ENCODE measurements at regions not wholly inside any gene's neighbourhood (a gene's known extent, or its start where the extent isn't known, plus 50 kb on each side); places are given as distances from the start of the nearest gene placed in this dataset.

- H3K9ac ChIP-seq (ENCODE audit: control insufficient read depth, insufficient read depth, low read length) = no peak overlapping the region
- no TSS peak for BruUV-seq (replicated peaks)
- intact Hi-C loops (cut with micrococcal nuclease; ENCODE audit: unreplicated experiment) (no loop called here), in situ Hi-C loops (cut with MboI) (no loop called here)
- H3K9me3 ChIP-seq (replicated peaks; ENCODE audit: control insufficient read depth, insufficient read depth, low read length) = no peaks in the 10 kb centered on the region
- no peaks in the 10 kb centered on the region for H3K79me2 ChIP-seq (ENCODE audit: control insufficient read depth, insufficient read depth, low read length)
- ChIA-PET CTCF (interaction anchor here (1.2 to 1.6 kb wide), 2 partner anchors 19 to 20 kb away, joined by 4 to 6 read pairs; no protein-coding TSS in a partner anchor), SMC1A (ENCODE audit: uncharacterized antibody, unreplicated experiment) (interaction anchor here (0.6 to 1.0 kb wide), 3 partner anchors 13 to 140 kb away, joined by 3 to 4 read pairs (median 3); no protein-coding TSS in a partner anchor), POLR2A (no interaction called here), RAD21 (ENCODE audit: unreplicated experiment) (no interaction called here)
- WGBS (ENCODE audit: insufficient coverage, insufficient replicate concordance, low lambda C conversion rate, missing lambda C conversion rate) = 56% methylated on average over 4 of the region's 4 CpGs
- H3K4me3 ChIP-seq = no peak overlapping the region
- TF ChIP-seq GATAD2B (conservative IDR thresholded peaks at IDR 0.05; ENCODE audit: low read depth) (no peak), RB1 (IDR thresholded peaks at IDR 0.05; ENCODE audit: borderline replicate concordance) (no peak), ZSCAN29 (IDR thresholded peaks at IDR 0.05) (no peak), HDGF (IDR thresholded peaks at IDR 0.05) (no peak), MEF2A (IDR thresholded peaks at IDR 0.05; ENCODE audit: insufficient read depth, low read depth, low read length) (no peak), ZNF622 (IDR thresholded peaks at IDR 0.05) (no peak), CBX5 (IDR thresholded peaks at IDR 0.05; ENCODE audit: low read depth) (no peak), CHD2 (IDR thresholded peaks at IDR 0.05; ENCODE audit: borderline replicate concordance, low read depth, low read length) (no peak), SMAD5 (IDR thresholded peaks at IDR 0.05; ENCODE audit: low read depth) (no peak)
- no peak for FAIRE-seq
- ATAC-seq = no peak
- DNase-seq (ENCODE audit: low read depth, low spot score) = no peak
- no peak overlapping the region for H2AFZ ChIP-seq (ENCODE audit: control insufficient read depth, low read depth, low read length)
- H3K27me3 ChIP-seq (replicated peaks in 1 of 2; ENCODE audit: control insufficient read depth in 2 of 2, insufficient read depth in 2 of 2, low read length in 1 of 2) = no peaks in the 10 kb centered on the region
- no peaks in the 10 kb centered on the region for H4K20me1 ChIP-seq (ENCODE audit: control insufficient read depth, insufficient read depth)
- no peak overlapping the region for H3K4me2 ChIP-seq (ENCODE audit: control insufficient read depth, insufficient read depth)
- no peak overlapping the region for H3K27ac ChIP-seq (ENCODE audit: control insufficient read depth, insufficient read depth)
- H3K36me3 ChIP-seq (ENCODE audit: control insufficient read depth in 2 of 2, insufficient read depth in 2 of 2, low read length in 1 of 2) = no peaks in the 10 kb centered on the region
- H3K4me1 ChIP-seq (ENCODE audit: control insufficient read depth, insufficient read depth, low read length) = no peaks in the 10 kb centered on the region
Observed at GRCh38 chr10:23974746-23975272, 234.1 kb upstream of the KIAA1217 start.

GRCh38 chr10:23975431-23975830 is 233.5 kb upstream of the KIAA1217 start:
- CTCF ChIA-PET = interaction anchor here (1.2 to 1.6 kb wide), 2 partner anchors 19 to 20 kb away, joined by 4 to 6 read pairs; no protein-coding TSS in a partner anchor
- no peak overlapping the region for H2AFZ ChIP-seq (ENCODE audit: control insufficient read depth, low read depth, low read length)
- SMC1A ChIA-PET (ENCODE audit: uncharacterized antibody, unreplicated experiment) = interaction anchor here (0.6 to 0.9 kb wide), 4 partner anchors 13 to 139 kb away, joined by 3 read pairs; no protein-coding TSS in a partner anchor
- no peaks in the 10 kb centered on the region for H3K79me2 ChIP-seq (ENCODE audit: control insufficient read depth, insufficient read depth, low read length)
- H3K9me3 ChIP-seq (replicated peaks; ENCODE audit: control insufficient read depth, insufficient read depth, low read length) = no peaks in the 10 kb centered on the region
- H3K27ac ChIP-seq (ENCODE audit: control insufficient read depth, insufficient read depth) = no peak overlapping the region
- in situ Hi-C loops (cut with MboI) (no loop called here), intact Hi-C loops (cut with micrococcal nuclease; ENCODE audit: unreplicated experiment) (no loop called here)
- no peak overlapping the region for H3K9ac ChIP-seq (ENCODE audit: control insufficient read depth, insufficient read depth, low read length)
- no peak overlapping the region for H3K4me2 ChIP-seq (ENCODE audit: control insufficient read depth, insufficient read depth)
- no TSS peak for BruUV-seq (replicated peaks)
- WGBS (ENCODE audit: insufficient coverage, insufficient replicate concordance, low lambda C conversion rate, missing lambda C conversion rate) = 37% methylated on average over 1 of the region's 1 CpG
- no peak for FAIRE-seq
- no peak for DNase-seq (ENCODE audit: low read depth, low spot score)
- POLR2A ChIA-PET = no interaction called here
- H4K20me1 ChIP-seq (ENCODE audit: control insufficient read depth, insufficient read depth) = no peaks in the 10 kb centered on the region
- H3K27me3 ChIP-seq (replicated peaks in 1 of 2; ENCODE audit: control insufficient read depth in 2 of 2, insufficient read depth in 2 of 2, low read length in 1 of 2) = no peaks in the 10 kb centered on the region
- RAD21 ChIA-PET (ENCODE audit: unreplicated experiment) = no interaction called here
- ATAC-seq = no peak
- no peaks in the 10 kb centered on the region for H3K4me1 ChIP-seq (ENCODE audit: control insufficient read depth, insufficient read depth, low read length)
- no peaks in the 10 kb centered on the region for H3K36me3 ChIP-seq (ENCODE audit: control insufficient read depth in 2 of 2, insufficient read depth in 2 of 2, low read length in 1 of 2)
- H3K4me3 ChIP-seq = no peak overlapping the region
- TF ChIP-seq STAT1 (conservative IDR thresholded peaks at IDR 0.05) (no peak), CUX1 (IDR thresholded peaks at IDR 0.05; ENCODE audit: insufficient replicate concordance, low read depth, low read length) (no peak), SPI1 (IDR thresholded peaks at IDR 0.05; ENCODE audit: borderline replicate concordance, insufficient read depth, low read depth, low read length) (no peak), HDAC6 (IDR thresholded peaks at IDR 0.05; ENCODE audit: unreplicated experiment) (no peak), MYB (IDR thresholded peaks at IDR 0.05; ENCODE audit: borderline replicate concordance, low read depth, low read length) (no peak), WRNIP1 (IDR thresholded peaks at IDR 0.05; ENCODE audit: borderline replicate concordance, low read depth, low read length) (no peak), SMAD5 (IDR thresholded peaks at IDR 0.05; ENCODE audit: low read depth) (no peak)

Measured in GM12878 (cell line).